MM.1S (cell line): ENCODE measurements at regions not wholly inside any gene's neighbourhood (a gene's known extent, or its start where the extent isn't known, plus 50 kb on each side); places are given as distances from the start of the nearest gene placed in this dataset.

Experiments used
- DNase-seq: peaks from one replicate; pipeline ENCODE4 v3.0.0-alpha.2; 2015
- H2AFZ ChIP-seq: fragments of 300-600 bp; sonication (generic); 2 replicates; pipeline ENCODE4 v1.6.0; 2016; ENCODE audit warnings: antibody characterized with exemption, low read length
- H3F3A ChIP-seq: fragments of 300-600 bp; sonication (generic); 2 replicates; pipeline ENCODE4 v1.6.1; 2016; ENCODE audit warnings: mild to moderate bottlenecking, antibody characterized with exemption, low read length, moderate library complexity, mixed read lengths; ENCODE audit not compliant: insufficient read depth
- H3K27ac ChIP-seq: fragments of 300-600 bp; sonication (generic); 2 replicates; pipeline ENCODE4 v1.5.1; 2016; ENCODE audit warnings: mild to moderate bottlenecking, low read length
- H3K27me3 ChIP-seq: fragments of 300-600 bp; sonication (generic); replicated peaks from 2 replicates; pipeline ENCODE4 v1.6.0; 2016; ENCODE audit warnings: low read length; ENCODE audit not compliant: insufficient read depth
- H3K36me3 ChIP-seq: fragments of 300-600 bp; sonication (generic); replicated peaks from 2 replicates; pipeline ENCODE4 v1.6.1; 2016; ENCODE audit warnings: mild to moderate bottlenecking, low read length, mixed read lengths; ENCODE audit not compliant: insufficient read depth
- H3K4me1 ChIP-seq: fragments of 300-600 bp; sonication (generic); 2 replicates; pipeline ENCODE4 v1.6.1; 2016; ENCODE audit warnings: low read length, mixed read lengths
- H3K4me2 ChIP-seq: fragments of 300-600 bp; sonication (generic); 2 replicates; pipeline ENCODE4 v1.6.0; 2016; ENCODE audit warnings: low read depth, low read length
- H3K4me3 ChIP-seq: fragments of 300-600 bp; sonication (generic); 2 replicates; pipeline ENCODE4 v1.5.1; 2016; ENCODE audit warnings: low read length, mixed read lengths
- H3K79me2 ChIP-seq: fragments of 300-600 bp; sonication (generic); 2 replicates; pipeline ENCODE4 v1.6.1; 2016; ENCODE audit warnings: mixed run types, low read length, mixed read lengths
- H3K9ac ChIP-seq: fragments of 300-600 bp; sonication (generic); 2 replicates; pipeline ENCODE4 v1.6.1; 2016; ENCODE audit warnings: low read length, mixed read lengths
- H3K9me2 ChIP-seq: fragments of 300-600 bp; sonication (generic); replicated peaks from 2 replicates; pipeline ENCODE4 v1.6.1; 2016; ENCODE audit warnings: mild to moderate bottlenecking, low read length, mixed read lengths; ENCODE audit not compliant: insufficient read depth
- H3K9me3 ChIP-seq: fragments of 300-600 bp; sonication (generic); replicated peaks from 2 replicates; pipeline ENCODE4 v1.6.1; 2016; ENCODE audit warnings: mild to moderate bottlenecking, low read length, mixed read lengths; ENCODE audit not compliant: insufficient read depth
- H4K20me1 ChIP-seq: fragments of 300-600 bp; sonication (generic); 2 replicates; pipeline ENCODE4 v1.6.1; 2016; ENCODE audit warnings: mild to moderate bottlenecking, low read length, moderate library complexity, mixed read lengths; ENCODE audit not compliant: insufficient read depth
- EZH2 ChIP-seq: fragments of 300-600 bp; sonication (generic); optimal IDR thresholded peaks from 2 replicates; pipeline ENCODE3; 2017; ENCODE audit warnings: low read depth, mild to moderate bottlenecking, antibody characterized with exemption, low read length, mixed read lengths
- EZH2phosphoT487 ChIP-seq: fragments of 300-600 bp; sonication (generic); IDR thresholded peaks from 2 replicates; pipeline ENCODE4 v1.6.1; 2018; ENCODE audit warnings: antibody characterized with exemption, low read length
- TF ChIP-seq, protein P1 (sequence below): fragments of 300-600 bp; sonication (generic); IDR thresholded peaks from 2 replicates; pipeline ENCODE4 v1.5.1; 2016; ENCODE audit warnings: antibody characterized with exemption, low read length, mixed read lengths

DNA sequence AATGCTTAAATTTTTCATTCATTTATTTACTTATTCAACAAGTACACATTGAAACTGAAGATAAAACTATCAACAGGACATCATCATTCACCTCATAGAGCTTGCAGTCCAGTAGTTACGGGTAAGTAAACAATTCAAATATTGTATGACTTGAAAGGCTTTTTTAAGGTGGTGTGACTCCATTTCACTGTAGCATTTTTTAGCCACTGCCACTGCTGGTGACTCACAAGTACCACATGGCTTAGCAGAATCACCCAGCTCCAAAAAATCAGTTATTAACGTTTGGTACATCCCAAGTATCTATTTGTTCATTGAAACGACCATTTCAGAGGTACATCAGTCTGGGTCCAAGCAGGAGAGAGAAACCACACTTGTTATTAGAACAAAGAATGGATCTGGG, 427.9 kb upstream of the DDI1 start:
- H3K4me1 ChIP-seq = no peaks in the 10 kb centered on the region
- H3K79me2 ChIP-seq = no peaks in the 10 kb centered on the region
- no peak for DNase-seq
- no peak overlapping the region for H3K4me3 ChIP-seq
- no peaks in the 10 kb centered on the region for H4K20me1 ChIP-seq
- TF ChIP-seq EZH2 = no peak
- TF ChIP-seq EZH2phosphoT487 = no peak
- TF ChIP-seq, protein P1, sequence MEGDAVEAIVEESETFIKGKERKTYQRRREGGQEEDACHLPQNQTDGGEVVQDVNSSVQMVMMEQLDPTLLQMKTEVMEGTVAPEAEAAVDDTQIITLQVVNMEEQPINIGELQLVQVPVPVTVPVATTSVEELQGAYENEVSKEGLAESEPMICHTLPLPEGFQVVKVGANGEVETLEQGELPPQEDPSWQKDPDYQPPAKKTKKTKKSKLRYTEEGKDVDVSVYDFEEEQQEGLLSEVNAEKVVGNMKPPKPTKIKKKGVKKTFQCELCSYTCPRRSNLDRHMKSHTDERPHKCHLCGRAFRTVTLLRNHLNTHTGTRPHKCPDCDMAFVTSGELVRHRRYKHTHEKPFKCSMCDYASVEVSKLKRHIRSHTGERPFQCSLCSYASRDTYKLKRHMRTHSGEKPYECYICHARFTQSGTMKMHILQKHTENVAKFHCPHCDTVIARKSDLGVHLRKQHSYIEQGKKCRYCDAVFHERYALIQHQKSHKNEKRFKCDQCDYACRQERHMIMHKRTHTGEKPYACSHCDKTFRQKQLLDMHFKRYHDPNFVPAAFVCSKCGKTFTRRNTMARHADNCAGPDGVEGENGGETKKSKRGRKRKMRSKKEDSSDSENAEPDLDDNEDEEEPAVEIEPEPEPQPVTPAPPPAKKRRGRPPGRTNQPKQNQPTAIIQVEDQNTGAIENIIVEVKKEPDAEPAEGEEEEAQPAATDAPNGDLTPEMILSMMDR = no peak
- H3K27ac ChIP-seq = no peak overlapping the region
- no peak overlapping the region for H3K9ac ChIP-seq
- no peaks in the 10 kb centered on the region for H3K27me3 ChIP-seq
- no peak overlapping the region for H3K4me2 ChIP-seq
- no peaks in the 10 kb centered on the region for H3K9me3 ChIP-seq
- no peaks in the 10 kb centered on the region for H3F3A ChIP-seq
- H3K9me2 ChIP-seq = no peaks in the 10 kb centered on the region
- no peaks in the 10 kb centered on the region for H3K36me3 ChIP-seq
- no peak overlapping the region for H2AFZ ChIP-seq

DNA sequence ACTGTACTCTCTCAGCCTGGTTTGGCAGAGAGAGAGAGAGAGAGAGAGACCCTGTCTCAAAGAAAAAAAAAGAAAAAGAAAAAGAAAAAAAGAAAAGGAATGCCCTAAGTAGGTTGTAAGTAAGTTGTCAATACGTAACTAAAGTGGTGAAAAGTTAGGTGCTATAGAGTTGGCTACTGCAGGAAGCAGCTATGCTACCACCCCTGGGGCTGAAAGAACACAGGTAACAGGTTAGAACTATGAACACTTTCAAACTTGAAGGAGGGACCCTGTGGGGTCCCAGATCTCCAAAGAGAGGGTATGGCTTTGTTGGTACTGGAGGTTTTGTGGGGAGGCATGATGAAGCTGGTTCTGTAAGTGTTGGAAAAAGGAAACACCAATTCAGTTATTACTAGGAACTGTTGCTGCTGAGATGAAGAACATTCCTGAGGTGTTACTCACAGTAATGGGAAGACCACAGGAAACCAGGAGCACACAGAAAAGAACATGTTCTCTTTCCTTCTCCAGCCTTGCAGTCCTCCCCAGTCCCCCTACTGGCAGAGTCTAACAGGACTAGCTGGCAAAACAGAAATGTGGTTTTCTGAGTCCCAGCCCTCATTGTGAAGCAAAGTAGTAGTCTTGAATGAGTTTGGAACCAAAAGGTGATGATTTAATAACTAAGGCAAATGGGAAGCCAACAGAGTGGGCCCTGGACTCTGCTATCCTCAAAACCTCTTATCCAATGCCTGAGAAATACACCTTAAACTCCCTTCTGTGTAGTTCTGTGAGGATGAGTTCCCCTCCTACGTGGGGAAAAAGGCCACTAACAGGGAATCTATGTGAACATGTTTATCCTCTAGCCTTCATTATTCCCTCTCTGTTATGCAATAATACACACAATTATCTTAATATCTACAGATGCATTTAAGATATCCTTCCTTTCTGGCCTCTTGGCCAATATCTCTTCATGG, 427.0 kb upstream of the DDI1 start:
- no peak for TF ChIP-seq EZH2phosphoT487
- TF ChIP-seq, protein P1 = peak; percentile 13
- Histone ChIP-seq H2AFZ (no peak overlapping the region), H3K36me3 (no peaks in the 10 kb centered on the region), H3K4me3 (no peak overlapping the region), H3K9me2 (no peaks in the 10 kb centered on the region), H3K4me1 (no peaks in the 10 kb centered on the region), H3K27ac (no peak overlapping the region), H3K9me3 (no peaks in the 10 kb centered on the region), H3K27me3 (no peaks in the 10 kb centered on the region), H4K20me1 (no peaks in the 10 kb centered on the region), H3K79me2 (no peaks in the 10 kb centered on the region), H3K9ac (no peak overlapping the region), H3F3A (no peaks in the 10 kb centered on the region), H3K4me2 (no peak overlapping the region)
- DNase-seq = no peak

DNA sequence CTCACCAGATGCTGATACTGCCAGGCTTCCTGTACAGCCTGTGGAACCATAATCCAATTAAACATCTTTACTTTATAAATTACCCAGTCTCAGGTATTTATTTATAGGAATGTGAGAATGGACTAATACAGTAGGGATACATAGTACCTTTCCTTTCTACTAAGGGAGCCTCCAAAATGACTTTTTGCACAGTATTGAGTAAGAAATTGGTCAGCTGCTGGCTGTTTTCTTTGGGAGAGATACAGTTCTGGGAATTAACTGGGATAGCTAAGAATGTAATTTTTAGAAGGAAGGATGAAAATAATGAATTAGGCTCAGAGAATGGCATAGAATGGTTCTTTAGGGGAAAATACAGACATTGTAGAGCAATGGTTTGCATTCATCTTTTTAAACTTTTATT, 426.0 kb upstream of the DDI1 start:
- no peaks in the 10 kb centered on the region for H3K9me3 ChIP-seq
- H3K9me2 ChIP-seq = no peaks in the 10 kb centered on the region
- no peak overlapping the region for H3K9ac ChIP-seq
- no peaks in the 10 kb centered on the region for H3K4me1 ChIP-seq
- H2AFZ ChIP-seq = no peak overlapping the region
- no peaks in the 10 kb centered on the region for H3F3A ChIP-seq
- H3K79me2 ChIP-seq = no peaks in the 10 kb centered on the region
- TF ChIP-seq, protein P1 = no peak
- no peak for TF ChIP-seq EZH2
- TF ChIP-seq EZH2phosphoT487 = no peak
- no peaks in the 10 kb centered on the region for H4K20me1 ChIP-seq
- no peak overlapping the region for H3K4me2 ChIP-seq
- H3K36me3 ChIP-seq = no peaks in the 10 kb centered on the region
- no peak for DNase-seq
- H3K4me3 ChIP-seq = no peak overlapping the region
- no peaks in the 10 kb centered on the region for H3K27me3 ChIP-seq
- no peak overlapping the region for H3K27ac ChIP-seq
